Suprapubic skin (tissue), 4 donors: ENCODE measurements at regions not wholly inside any gene's neighbourhood (a gene's known extent, or its start where the extent isn't known, plus 50 kb on each side); places are given as distances from the start of the nearest gene placed in this dataset.

Experiments
- DNase-seq, 2 donors: peaks; one replicate each; pipeline ENCODE4 v3.0.0-alpha.2; 2019; ENCODE audit warnings: low spot score in 2 of 2
- H3K27ac ChIP-seq: fragments of 200-600 bp; sonication (generic); one replicate; pipeline ENCODE4 v1.5.1; 2019
- H3K27me3 ChIP-seq: fragments of 200-600 bp; sonication (generic); one replicate; pipeline ENCODE4 v1.5.1; 2019
- H3K36me3 ChIP-seq: fragments of 200-600 bp; sonication (generic); one replicate; pipeline ENCODE4 v1.5.1; 2019
- H3K4me1 ChIP-seq: fragments of 200-600 bp; sonication (generic); one replicate; pipeline ENCODE4 v1.5.1; 2019
- H3K4me3 ChIP-seq: fragments of 200-600 bp; sonication (generic); one replicate; pipeline ENCODE4 v1.5.1; 2019; ENCODE audit warnings: mild to moderate bottlenecking
- H3K9me3 ChIP-seq: fragments of 200-600 bp; sonication (generic); one replicate; pipeline ENCODE4 v1.5.1; 2019
- CTCF ChIP-seq, 2 donors: fragments of 200-600 bp in 1 of 2; fragments of 450-650 bp in 1 of 2; sonication (generic) in 1 of 2; IDR thresholded peaks; one replicate each; pipeline ENCODE4 v1.5.1; 2016 to 2019; ENCODE audit warnings: antibody characterized with exemption in 2 of 2, mild to moderate bottlenecking in 1 of 2, moderate library complexity in 1 of 2
- EP300 ChIP-seq: sonication (generic); formaldehyde crosslinking; IDR thresholded peaks from one replicate; pipeline ENCODE4 v1.6.1; 2017; ENCODE audit warnings: antibody characterized with exemption
- POLR2A ChIP-seq, 2 donors: fragments of 450-650 bp; IDR thresholded peaks; one replicate each; pipeline ENCODE4 v1.6.1; 2017; ENCODE audit warnings: antibody characterized with exemption in 2 of 2, mild to moderate bottlenecking in 2 of 2, moderate library complexity in 2 of 2
- POLR2AphosphoS5 ChIP-seq, 3 donors: sonication (generic); formaldehyde crosslinking; IDR thresholded peaks; one replicate each; pipeline ENCODE4 v1.6.1; 2017; ENCODE audit warnings: antibody characterized with exemption in 3 of 3
- WGBS: methylation state at CpG from one replicate; pipeline ENCODE4 v1.1.5; 2018; 5-methylcytosine and 5-hydroxymethylcytosine counted together

- no peaks in the 10 kb centered on the region for H3K36me3 ChIP-seq
- H3K4me1 ChIP-seq: no peaks in the 10 kb centered on the region
- DNase-seq: no peak
- TF ChIP-seq POLR2AphosphoS5 (IDR thresholded peaks at IDR 0.05): no peak
- TF ChIP-seq CTCF (IDR thresholded peaks at IDR 0.05): no peak
- no peak for TF ChIP-seq POLR2A (IDR thresholded peaks at IDR 0.05)
- TF ChIP-seq EP300: no peak
- H3K27ac ChIP-seq: no peak overlapping the region
- 74% methylated on average over 3 of the region's 3 CpGs for WGBS
- H3K27me3 ChIP-seq: no peaks in the 10 kb centered on the region
- H3K9me3 ChIP-seq: no peaks in the 10 kb centered on the region
- no peak overlapping the region for H3K4me3 ChIP-seq
Measured at GRCh38 chr2:162992828-162993227, 154.3 kb upstream of the KCNH7 start.

DNA sequence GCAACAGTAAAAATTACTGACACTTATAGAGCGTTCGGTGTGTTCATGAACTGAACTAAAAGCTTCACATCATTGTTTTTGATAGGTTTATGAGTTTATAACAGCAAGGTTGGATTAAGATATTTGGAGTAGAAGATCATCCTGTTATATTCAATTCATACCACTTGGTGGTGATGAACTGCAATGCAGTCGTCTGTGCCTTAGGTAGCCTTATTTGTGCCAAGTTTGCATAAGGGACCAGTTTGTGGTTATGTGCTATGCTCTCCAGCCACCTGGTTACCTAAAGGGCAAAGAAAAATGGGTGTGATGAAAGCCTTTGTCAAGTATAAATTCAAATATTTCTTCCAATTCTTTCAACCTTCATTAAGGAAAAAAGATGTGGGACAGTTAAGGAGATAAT, 150.9 kb upstream of the KCNH7 start:
- Histone ChIP-seq H3K4me1 (no peaks in the 10 kb centered on the region), H3K4me3 (no peak overlapping the region), H3K9me3 (no peaks in the 10 kb centered on the region), H3K36me3 (no peaks in the 10 kb centered on the region), H3K27me3 (no peaks in the 10 kb centered on the region), H3K27ac (no peak overlapping the region)
- WGBS: 33% methylated on average over 3 of the region's 3 CpGs
- TF ChIP-seq POLR2AphosphoS5 (IDR thresholded peaks at IDR 0.05) (no peak), POLR2A (IDR thresholded peaks at IDR 0.05) (no peak), CTCF (IDR thresholded peaks at IDR 0.05) (no peak), EP300 (no peak)
- no peak for DNase-seq

GRCh38 chr2:162974771-162975170, 136.2 kb upstream of the KCNH7 start:
- no peak overlapping the region for H3K4me3 ChIP-seq

GRCh38 chr2:162972383-162972782, 133.8 kb upstream of the KCNH7 start:
- 71% methylated on average over 1 of the region's 1 CpG for WGBS
- TF ChIP-seq POLR2AphosphoS5 (IDR thresholded peaks at IDR 0.05) (no peak), EP300 (no peak), POLR2A (IDR thresholded peaks at IDR 0.05) (no peak), CTCF (IDR thresholded peaks at IDR 0.05) (no peak)
- Histone ChIP-seq H3K27me3 (no peaks in the 10 kb centered on the region), H3K27ac (no peak overlapping the region), H3K4me3 (no peak overlapping the region), H3K36me3 (no peaks in the 10 kb centered on the region), H3K9me3 (no peaks in the 10 kb centered on the region), H3K4me1 (no peaks in the 10 kb centered on the region)
- no peak for DNase-seq

More at GRCh38 chr2:162974771-162975170, 136.2 kb upstream of the KCNH7 start:
- no peaks in the 10 kb centered on the region for H3K27me3 ChIP-seq
- no peaks in the 10 kb centered on the region for H3K4me1 ChIP-seq
- DNase-seq: no peak
- H3K27ac ChIP-seq: no peak overlapping the region
- TF ChIP-seq CTCF (IDR thresholded peaks at IDR 0.05): no peak
- TF ChIP-seq POLR2A (IDR thresholded peaks at IDR 0.05): no peak
- TF ChIP-seq EP300: no peak
- no peak for TF ChIP-seq POLR2AphosphoS5 (IDR thresholded peaks at IDR 0.05)
- no peaks in the 10 kb centered on the region for H3K36me3 ChIP-seq
- 75% methylated on average over 2 of the region's 2 CpGs for WGBS
- H3K9me3 ChIP-seq: no peaks in the 10 kb centered on the region

GRCh38 chr2:162968306-162968705, 129.7 kb upstream of the KCNH7 start:
- Histone ChIP-seq H3K9me3 (no peaks in the 10 kb centered on the region), H3K27ac (no peak overlapping the region), H3K27me3 (no peaks in the 10 kb centered on the region), H3K4me3 (no peak overlapping the region), H3K36me3 (no peaks in the 10 kb centered on the region), H3K4me1 (no peaks in the 10 kb centered on the region)
- TF ChIP-seq EP300: no peak
- no peak for TF ChIP-seq POLR2A (IDR thresholded peaks at IDR 0.05)
- TF ChIP-seq CTCF (IDR thresholded peaks at IDR 0.05): no peak
- no peak for TF ChIP-seq POLR2AphosphoS5 (IDR thresholded peaks at IDR 0.05)
- DNase-seq: no peak
- 0% methylated on average over 1 of the region's 1 CpG for WGBS
